ENCODE measurements at regions not wholly inside any gene's neighbourhood (a gene's known extent, or its start where the extent isn't known, plus 50 kb on each side); places are given as distances from the start of the nearest gene placed in this dataset.

GRCh38 chr10:61335359-61335758 lies 117.8 kb downstream of the TMEM26 start:
- H3K9ac ChIP-seq (ENCODE audit: low read depth, low read length): no peak overlapping the region
- no peaks in the 10 kb centered on the region for H3K36me3 ChIP-seq (ENCODE audit: insufficient read depth, low read depth, low read length)
- no peaks in the 10 kb centered on the region for H3K27me3 ChIP-seq (ENCODE audit: insufficient read depth, low read length)
- H3K4me3 ChIP-seq (ENCODE audit: low read length): no peak overlapping the region
- peaks cover 4% of the 10 kb centered on the region; the same call in 1 of the 2 replicates for H3K9me3 ChIP-seq (ENCODE audit: insufficient read depth, low read depth, low read length)
- no peaks in the 10 kb centered on the region for H3K4me1 ChIP-seq (ENCODE audit: insufficient read depth, low read length)
- no peak overlapping the region for H3K27ac ChIP-seq (ENCODE audit: low read length)

- no peaks in the 10 kb centered on the region for H3K36me3 ChIP-seq (ENCODE audit: insufficient read depth, low read depth, low read length)
- H3K27me3 ChIP-seq (ENCODE audit: insufficient read depth, low read length): no peaks in the 10 kb centered on the region
- H3K9me3 ChIP-seq (ENCODE audit: insufficient read depth, low read depth, low read length): peaks cover 25% of the 10 kb centered on the region
- H3K9ac ChIP-seq (ENCODE audit: low read depth, low read length): no peak overlapping the region
- no peak overlapping the region for H3K27ac ChIP-seq (ENCODE audit: low read length)
- no peak overlapping the region for H3K4me3 ChIP-seq (ENCODE audit: low read length)
- H3K4me1 ChIP-seq (ENCODE audit: insufficient read depth, low read length): no peaks in the 10 kb centered on the region
Observed at GRCh38 chr10:61332581-61332980, 120.6 kb downstream of the TMEM26 start.

- Histone ChIP-seq H3K9ac (ENCODE audit: low read depth, low read length) (no peak overlapping the region), H3K27me3 (ENCODE audit: insufficient read depth, low read length) (no peaks in the 10 kb centered on the region), H3K27ac (ENCODE audit: low read length) (no peak overlapping the region), H3K9me3 (ENCODE audit: insufficient read depth, low read depth, low read length) (peaks cover 25% of the 10 kb centered on the region), H3K36me3 (ENCODE audit: insufficient read depth, low read depth, low read length) (no peaks in the 10 kb centered on the region), H3K4me3 (ENCODE audit: low read length) (no peak overlapping the region), H3K4me1 (ENCODE audit: insufficient read depth, low read length) (no peaks in the 10 kb centered on the region)
Observed at GRCh38 chr10:61330669-61331068, 122.5 kb downstream of the TMEM26 start.

GRCh38 chr10:61329854-61330253 lies 123.3 kb downstream of the TMEM26 start:
- Histone ChIP-seq H3K36me3 (ENCODE audit: insufficient read depth, low read depth, low read length) (no peaks in the 10 kb centered on the region), H3K9ac (ENCODE audit: low read depth, low read length) (no peak overlapping the region), H3K9me3 (ENCODE audit: insufficient read depth, low read depth, low read length) (peaks cover 25% of the 10 kb centered on the region), H3K27me3 (ENCODE audit: insufficient read depth, low read length) (no peaks in the 10 kb centered on the region), H3K27ac (ENCODE audit: low read length) (no peak overlapping the region), H3K4me3 (ENCODE audit: low read length) (no peak overlapping the region), H3K4me1 (ENCODE audit: insufficient read depth, low read length) (no peaks in the 10 kb centered on the region)

- no peaks in the 10 kb centered on the region for H3K27me3 ChIP-seq (ENCODE audit: insufficient read depth, low read length)
Observed at GRCh38 chr10:61325223-61325960, 127.8 kb downstream of the TMEM26 start.

DNA sequence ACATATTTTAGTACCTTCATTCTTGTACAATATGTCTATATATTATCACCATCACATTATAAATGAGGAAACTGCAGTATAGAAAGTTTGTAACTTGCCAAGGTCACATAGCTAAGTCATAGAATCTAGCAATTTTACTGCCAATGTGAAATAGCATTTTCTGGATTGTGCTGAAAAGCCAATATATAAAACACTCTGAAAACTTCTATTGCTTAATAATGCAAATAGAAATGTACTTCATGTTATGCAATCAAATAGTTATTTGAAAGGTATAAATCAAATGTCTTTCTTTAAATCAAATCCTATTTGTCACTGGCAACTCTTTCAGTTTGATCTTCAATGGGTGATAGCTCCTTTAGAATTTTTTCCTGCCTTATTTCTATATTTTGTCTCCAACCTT lies 129.5 kb downstream of the TMEM26 start:
- H3K27ac ChIP-seq (ENCODE audit: low read length): no peak overlapping the region
- no peaks in the 10 kb centered on the region for H3K4me1 ChIP-seq (ENCODE audit: insufficient read depth, low read length)
- no peak overlapping the region for H3K9ac ChIP-seq (ENCODE audit: low read depth, low read length)
- peaks cover 4% of the 10 kb centered on the region; the same call in 1 of the 2 replicates for H3K9me3 ChIP-seq (ENCODE audit: insufficient read depth, low read depth, low read length)
- no peaks in the 10 kb centered on the region for H3K27me3 ChIP-seq (ENCODE audit: insufficient read depth, low read length)
- H3K36me3 ChIP-seq (ENCODE audit: insufficient read depth, low read depth, low read length): no peaks in the 10 kb centered on the region
- H3K4me3 ChIP-seq (ENCODE audit: low read length): no peak overlapping the region

More at GRCh38 chr10:61325223-61325960, 127.8 kb downstream of the TMEM26 start:
- Histone ChIP-seq H3K4me3 (ENCODE audit: low read length) (no peak overlapping the region), H3K9me3 (ENCODE audit: insufficient read depth, low read depth, low read length) (peaks cover 21% of the 10 kb centered on the region), H3K27ac (ENCODE audit: low read length) (no peak overlapping the region), H3K4me1 (ENCODE audit: insufficient read depth, low read length) (no peaks in the 10 kb centered on the region), H3K9ac (ENCODE audit: low read depth, low read length) (no peak overlapping the region), H3K36me3 (ENCODE audit: insufficient read depth, low read depth, low read length) (no peaks in the 10 kb centered on the region)

- no peak overlapping the region for H3K27ac ChIP-seq (ENCODE audit: low read length)
- H3K4me1 ChIP-seq (ENCODE audit: insufficient read depth, low read length): no peaks in the 10 kb centered on the region
- no peak overlapping the region for H3K4me3 ChIP-seq (ENCODE audit: low read length)
- H3K9ac ChIP-seq (ENCODE audit: low read depth, low read length): no peak overlapping the region
- no peaks in the 10 kb centered on the region for H3K27me3 ChIP-seq (ENCODE audit: insufficient read depth, low read length)
- H3K9me3 ChIP-seq (ENCODE audit: insufficient read depth, low read depth, low read length): no peaks in the 10 kb centered on the region
- no peaks in the 10 kb centered on the region for H3K36me3 ChIP-seq (ENCODE audit: insufficient read depth, low read depth, low read length)
Observed at GRCh38 chr10:61321041-61321857, 131.9 kb downstream of the TMEM26 start.

DNA sequence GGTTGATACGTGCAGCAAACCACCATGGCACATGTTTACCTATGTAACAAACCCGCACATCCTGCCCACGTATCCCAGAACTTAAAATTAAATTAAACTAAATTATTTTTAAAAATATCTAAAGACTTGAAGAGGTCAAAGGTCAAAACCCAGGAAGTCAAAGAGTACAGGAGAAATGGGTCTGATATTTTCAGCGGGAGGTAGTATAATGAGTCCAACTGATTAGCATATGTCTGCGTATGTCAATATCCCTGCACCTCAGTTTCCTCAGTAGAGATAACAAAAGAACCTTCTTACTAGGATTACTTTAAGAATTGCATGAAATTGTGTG lies 133.0 kb downstream of the TMEM26 start:
- Histone ChIP-seq H3K4me1 (ENCODE audit: insufficient read depth, low read length) (no peaks in the 10 kb centered on the region), H3K36me3 (ENCODE audit: insufficient read depth, low read depth, low read length) (no peaks in the 10 kb centered on the region), H3K9ac (ENCODE audit: low read depth, low read length) (no peak overlapping the region), H3K9me3 (ENCODE audit: insufficient read depth, low read depth, low read length) (no peaks in the 10 kb centered on the region), H3K27ac (ENCODE audit: low read length) (no peak overlapping the region), H3K4me3 (ENCODE audit: low read length) (no peak overlapping the region), H3K27me3 (ENCODE audit: insufficient read depth, low read length) (no peaks in the 10 kb centered on the region)

DNA sequence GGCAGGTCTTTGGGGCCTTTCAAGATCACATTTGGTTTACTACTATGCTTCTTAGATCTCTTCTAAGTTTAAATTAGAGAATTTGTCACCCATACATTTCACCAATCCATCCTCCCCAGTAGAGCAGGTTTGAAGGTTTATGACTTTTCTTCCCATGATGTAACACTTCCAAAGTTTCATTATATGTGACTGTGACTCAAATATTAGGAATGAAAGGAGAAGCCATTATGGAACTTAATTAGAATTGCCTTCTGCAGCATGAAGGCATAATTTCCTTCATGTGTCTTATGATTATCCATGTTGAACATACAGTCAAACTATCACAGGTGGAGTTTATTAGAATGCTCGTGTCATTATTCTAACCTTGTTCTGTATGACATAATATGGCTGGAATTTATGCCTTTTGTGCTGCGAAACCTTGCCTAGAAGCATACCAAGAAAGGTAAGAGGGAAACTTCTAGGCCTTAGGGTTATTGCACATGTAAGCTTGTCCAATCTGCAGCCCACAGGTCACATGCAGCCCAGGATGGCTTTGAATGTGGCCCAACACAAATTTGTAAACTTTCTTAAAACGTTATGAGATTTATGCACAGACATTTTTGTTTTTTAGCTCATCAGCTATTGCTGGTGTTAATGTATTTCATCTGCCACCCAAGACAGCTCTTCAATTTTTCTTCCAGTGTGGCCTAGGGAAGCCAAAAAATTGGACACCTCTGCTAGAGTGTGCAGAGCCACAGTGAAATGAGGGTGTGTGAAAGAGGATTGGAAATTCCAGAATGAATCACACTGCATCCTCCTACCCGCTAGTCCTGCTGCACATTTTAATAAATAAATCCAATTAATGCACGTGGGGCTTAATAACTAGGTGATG lies 133.6 kb downstream of the TMEM26 start:
- Histone ChIP-seq H3K4me3 (ENCODE audit: low read length) (no peak overlapping the region), H3K27me3 (ENCODE audit: insufficient read depth, low read length) (no peaks in the 10 kb centered on the region), H3K4me1 (ENCODE audit: insufficient read depth, low read length) (no peaks in the 10 kb centered on the region), H3K27ac (ENCODE audit: low read length) (no peak overlapping the region), H3K36me3 (ENCODE audit: insufficient read depth, low read depth, low read length) (no peaks in the 10 kb centered on the region), H3K9ac (ENCODE audit: low read depth, low read length) (no peak overlapping the region), H3K9me3 (ENCODE audit: insufficient read depth, low read depth, low read length) (no peaks in the 10 kb centered on the region)

DNA sequence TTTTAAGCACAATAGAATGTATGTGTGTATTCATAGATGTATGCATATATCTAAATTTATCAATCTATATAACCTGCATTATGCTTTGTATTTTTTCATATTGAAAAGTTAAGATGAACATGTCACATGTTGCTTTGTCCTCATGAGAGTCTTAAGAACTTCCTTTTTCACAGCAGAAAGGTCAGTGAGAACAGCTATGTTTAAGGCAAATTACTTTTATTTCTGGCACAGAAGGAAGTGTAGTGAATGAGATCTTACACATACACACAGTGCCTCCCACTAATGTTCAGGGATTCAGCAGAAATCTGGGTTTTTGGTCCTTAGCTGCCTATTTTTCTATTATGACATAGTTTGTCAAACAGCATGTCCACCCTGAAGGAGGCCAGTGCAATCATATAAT lies 134.8 kb downstream of the TMEM26 start:
- H3K4me3 ChIP-seq (ENCODE audit: low read length): no peak overlapping the region
- H3K27ac ChIP-seq (ENCODE audit: low read length): no peak overlapping the region
- H3K4me1 ChIP-seq (ENCODE audit: insufficient read depth, low read length): no peaks in the 10 kb centered on the region
- no peak overlapping the region for H3K9ac ChIP-seq (ENCODE audit: low read depth, low read length)
- H3K36me3 ChIP-seq (ENCODE audit: insufficient read depth, low read depth, low read length): no peaks in the 10 kb centered on the region
- no peaks in the 10 kb centered on the region for H3K27me3 ChIP-seq (ENCODE audit: insufficient read depth, low read length)
- no peaks in the 10 kb centered on the region for H3K9me3 ChIP-seq (ENCODE audit: insufficient read depth, low read depth, low read length)

- Histone ChIP-seq H3K4me1 (ENCODE audit: insufficient read depth, low read length) (no peaks in the 10 kb centered on the region), H3K36me3 (ENCODE audit: insufficient read depth, low read depth, low read length) (no peaks in the 10 kb centered on the region), H3K9ac (ENCODE audit: low read depth, low read length) (no peak overlapping the region), H3K27me3 (ENCODE audit: insufficient read depth, low read length) (no peaks in the 10 kb centered on the region), H3K4me3 (ENCODE audit: low read length) (no peak overlapping the region), H3K27ac (ENCODE audit: low read length) (no peak overlapping the region), H3K9me3 (ENCODE audit: insufficient read depth, low read depth, low read length) (no peaks in the 10 kb centered on the region)
Observed at GRCh38 chr10:61317706-61318105, 135.5 kb downstream of the TMEM26 start.

All from iPS-20b (cell line).